ENCODE measurements at regions not wholly inside any gene's neighbourhood (a gene's known extent, or its start where the extent isn't known, plus 50 kb on each side); places are given as distances from the start of the nearest gene placed in this dataset.

- TF ChIP-seq POLR2A (IDR thresholded peaks at IDR 0.05) (no peak), CTCF (IDR thresholded peaks at IDR 0.05) (no peak)
These were observed 245.2 kb downstream of the NFKBIZ start for GRCh38 chr3:102094506-102094905.

Measured in Peyer's patch (tissue), 4 donors.